ENCODE measurements at regions not wholly inside any gene's neighbourhood (a gene's known extent, or its start where the extent isn't known, plus 50 kb on each side); places are given as distances from the start of the nearest gene placed in this dataset.
"Not testable (repeated sequence)": the region's sequence is repeated elsewhere in the genome, so short reads cannot be mapped to it uniquely, and the experiment has no call there.

- no peak for DNase-seq (ENCODE audit: low spot score)
Observed at GRCh38 chr5:126677121-126677520, 76.4 kb downstream of the PHAX start.

- peak; percentile 68 for DNase-seq (ENCODE audit: low spot score)
Observed at GRCh38 chr5:126680191-126680817, 79.6 kb downstream of the PHAX start.

GRCh38 chr5:126681314-126681713 is 80.6 kb downstream of the PHAX start:
- DNase-seq (ENCODE audit: low spot score) = not testable (repeated sequence)

GRCh38 chr5:126681970-126682369 is 81.2 kb downstream of the PHAX start:
- no peak for DNase-seq (ENCODE audit: low spot score)

- no peak for DNase-seq (ENCODE audit: low spot score)
Observed at GRCh38 chr5:126682856-126683255, 82.1 kb downstream of the PHAX start.

GRCh38 chr5:126683912-126684311 is 83.2 kb downstream of the PHAX start:
- DNase-seq (ENCODE audit: low spot score) = no peak

GRCh38 chr5:126684656-126685442 is 84.1 kb downstream of the PHAX start:
- not testable (repeated sequence) for DNase-seq (ENCODE audit: low spot score)

GRCh38 chr5:126686451-126687126 is 85.8 kb downstream of the PHAX start:
- DNase-seq (ENCODE audit: low spot score) = no peak

GRCh38 chr5:126692971-126693370 is 84.0 kb upstream of the LMNB1 start:
- no peak for DNase-seq (ENCODE audit: low spot score)

- DNase-seq (ENCODE audit: low spot score) = no peak
Observed at GRCh38 chr5:126693806-126694205, 83.1 kb upstream of the LMNB1 start.

GRCh38 chr5:126694403-126694802 is 82.5 kb upstream of the LMNB1 start:
- DNase-seq (ENCODE audit: low spot score) = no peak

GRCh38 chr5:126695091-126695490 is 81.8 kb upstream of the LMNB1 start:
- DNase-seq (ENCODE audit: low spot score) = no peak

GRCh38 chr5:126707080-126707479 is 69.9 kb upstream of the LMNB1 start:
- no peak for DNase-seq (ENCODE audit: low spot score)

GRCh38 chr5:126715765-126716164 is 61.2 kb upstream of the LMNB1 start:
- no peak for DNase-seq (ENCODE audit: low spot score)

GRCh38 chr5:126716861-126717260 is 60.1 kb upstream of the LMNB1 start:
- DNase-seq (ENCODE audit: low spot score) = no peak

- DNase-seq (ENCODE audit: low spot score) = no peak
Observed at GRCh38 chr5:126718236-126718868, 58.6 kb upstream of the LMNB1 start.

- DNase-seq (ENCODE audit: low spot score) = no peak
Observed at GRCh38 chr5:126720369-126720768, 56.6 kb upstream of the LMNB1 start.

GRCh38 chr5:126723643-126724042 is 53.3 kb upstream of the LMNB1 start:
- no peak for DNase-seq (ENCODE audit: low spot score)

Measured in D341Med (cell line).